SK-N-SH treated with all-trans-retinoic acid at 6 μM for 48 hours (cell line): ENCODE measurements at regions not wholly inside any gene's neighbourhood (a gene's known extent, or its start where the extent isn't known, plus 50 kb on each side); places are given as distances from the start of the nearest gene placed in this dataset.

Source experiments
- BACH2 ChIP-seq: fragments of 250-450 bp; sonication (Bioruptor Pico); IDR thresholded peaks from 2 replicates; pipeline ENCODE4 v1.9.0; 2021; ENCODE audit warnings: mild to moderate bottlenecking, borderline replicate concordance
- CREB5 ChIP-seq: fragments of 250-450 bp; sonication (Bioruptor Pico); IDR thresholded peaks from 2 replicates; pipeline ENCODE4 v1.5.1; 2020; ENCODE audit warnings: low read depth, mild to moderate bottlenecking, moderate library complexity
- CSDC2 ChIP-seq: fragments of 250-450 bp; sonication (Bioruptor Pico); IDR thresholded peaks from 2 replicates; pipeline ENCODE4 v1.5.0; 2020; ENCODE audit warnings: mild to moderate bottlenecking, moderate library complexity
- OSR1 ChIP-seq: fragments of 250-450 bp; sonication (Bioruptor Pico); IDR thresholded peaks from 2 replicates; pipeline ENCODE4 v1.8.0; 2022; ENCODE audit warnings: moderate library complexity, mild to moderate bottlenecking, inconsistent platforms
- PPARA ChIP-seq: fragments of 250-450 bp; sonication (Bioruptor Pico); IDR thresholded peaks from 2 replicates; pipeline ENCODE4 v1.5.0; 2020; ENCODE audit warnings: mild to moderate bottlenecking, borderline replicate concordance
- RARB ChIP-seq: fragments of 250-450 bp; sonication (Bioruptor Pico); IDR thresholded peaks from 2 replicates; pipeline ENCODE4 v1.8.0; 2021; ENCODE audit warnings: mild to moderate bottlenecking, moderate library complexity
- TOX ChIP-seq: fragments of 250-450 bp; sonication (Bioruptor Pico); IDR thresholded peaks from 2 replicates; pipeline ENCODE4 v1.8.0; 2021; ENCODE audit warnings: mild to moderate bottlenecking, moderate library complexity, borderline replicate concordance
- ZC3H10 ChIP-seq: fragments of 250-450 bp; sonication (Bioruptor Pico); IDR thresholded peaks from 2 replicates; pipeline ENCODE4 v1.5.1; 2021; ENCODE audit warnings: mild to moderate bottlenecking, moderate library complexity
- ZFP3 ChIP-seq: fragments of 250-450 bp; sonication (Bioruptor Pico); IDR thresholded peaks from 2 replicates; pipeline ENCODE4 v1.5.0; 2020; ENCODE audit warnings: mild to moderate bottlenecking, moderate library complexity
- ZNF565 ChIP-seq: fragments of 450-650 bp; formaldehyde crosslinking; conservative IDR thresholded peaks from 2 replicates; pipeline ENCODE4 v1.5.0; 2020; ENCODE audit warnings: low read depth, mild to moderate bottlenecking, moderate library complexity
- ZNF8 ChIP-seq: fragments of 450-650 bp; formaldehyde crosslinking; IDR thresholded peaks from 2 replicates; pipeline ENCODE4 v1.5.0; 2020; ENCODE audit warnings: mild to moderate bottlenecking, moderate library complexity
- TF ChIP-seq, protein P1 (sequence below): fragments of 250-450 bp; sonication (Bioruptor Pico); IDR thresholded peaks from 2 replicates; pipeline ENCODE4 v1.8.0; 2020; ENCODE audit warnings: mild to moderate bottlenecking, moderate library complexity, borderline replicate concordance
- TF ChIP-seq, protein P2 (sequence below): fragments of 250-450 bp; sonication (Bioruptor Pico); IDR thresholded peaks from 2 replicates; pipeline ENCODE4 v1.5.1; 2021; ENCODE audit warnings: mild to moderate bottlenecking, moderate library complexity

GRCh38 chr20:53826597-53827291, 233.1 kb upstream of the ZNF217 start:
- TF ChIP-seq CSDC2 (CRISPR knock-in tag) (no peak), CREB5 (CRISPR knock-in tag) (no peak), ZFP3 (CRISPR knock-in tag) (no peak), BACH2 (no peak), TOX (CRISPR knock-in tag) (no peak), PPARA (no peak), ZNF565 (CRISPR knock-in tag) (no peak), RARB (CRISPR knock-in tag) (no peak), ZNF8 (no peak), OSR1 (CRISPR knock-in tag) (no peak), ZC3H10 (CRISPR knock-in tag) (no peak)
- TF ChIP-seq, protein P1, sequence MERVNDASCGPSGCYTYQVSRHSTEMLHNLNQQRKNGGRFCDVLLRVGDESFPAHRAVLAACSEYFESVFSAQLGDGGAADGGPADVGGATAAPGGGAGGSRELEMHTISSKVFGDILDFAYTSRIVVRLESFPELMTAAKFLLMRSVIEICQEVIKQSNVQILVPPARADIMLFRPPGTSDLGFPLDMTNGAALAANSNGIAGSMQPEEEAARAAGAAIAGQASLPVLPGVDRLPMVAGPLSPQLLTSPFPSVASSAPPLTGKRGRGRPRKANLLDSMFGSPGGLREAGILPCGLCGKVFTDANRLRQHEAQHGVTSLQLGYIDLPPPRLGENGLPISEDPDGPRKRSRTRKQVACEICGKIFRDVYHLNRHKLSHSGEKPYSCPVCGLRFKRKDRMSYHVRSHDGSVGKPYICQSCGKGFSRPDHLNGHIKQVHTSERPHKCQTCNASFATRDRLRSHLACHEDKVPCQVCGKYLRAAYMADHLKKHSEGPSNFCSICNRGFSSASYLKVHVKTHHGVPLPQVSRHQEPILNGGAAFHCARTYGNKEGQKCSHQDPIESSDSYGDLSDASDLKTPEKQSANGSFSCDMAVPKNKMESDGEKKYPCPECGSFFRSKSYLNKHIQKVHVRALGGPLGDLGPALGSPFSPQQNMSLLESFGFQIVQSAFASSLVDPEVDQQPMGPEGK (CRISPR knock-in tag): no peak
- TF ChIP-seq, protein P2, sequence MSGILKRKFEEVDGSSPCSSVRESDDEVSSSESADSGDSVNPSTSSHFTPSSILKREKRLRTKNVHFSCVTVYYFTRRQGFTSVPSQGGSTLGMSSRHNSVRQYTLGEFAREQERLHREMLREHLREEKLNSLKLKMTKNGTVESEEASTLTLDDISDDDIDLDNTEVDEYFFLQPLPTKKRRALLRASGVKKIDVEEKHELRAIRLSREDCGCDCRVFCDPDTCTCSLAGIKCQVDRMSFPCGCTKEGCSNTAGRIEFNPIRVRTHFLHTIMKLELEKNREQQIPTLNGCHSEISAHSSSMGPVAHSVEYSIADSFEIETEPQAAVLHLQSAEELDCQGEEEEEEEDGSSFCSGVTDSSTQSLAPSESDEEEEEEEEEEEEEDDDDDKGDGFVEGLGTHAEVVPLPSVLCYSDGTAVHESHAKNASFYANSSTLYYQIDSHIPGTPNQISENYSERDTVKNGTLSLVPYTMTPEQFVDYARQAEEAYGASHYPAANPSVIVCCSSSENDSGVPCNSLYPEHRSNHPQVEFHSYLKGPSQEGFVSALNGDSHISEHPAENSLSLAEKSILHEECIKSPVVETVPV: no peak
